Activated CD8-positive, alpha-beta memory T cell treated with anti-CD3 and anti-CD28 coated beads, Interleukin-2, amount 10 ng/mL, durations not matched to agents 7 days and 5 days (primary cell): ENCODE measurements at regions not wholly inside any gene's neighbourhood (a gene's known extent, or its start where the extent isn't known, plus 50 kb on each side); places are given as distances from the start of the nearest gene placed in this dataset.

Experiments
- ATAC-seq: fragments of 150-1000 bp; cut with Tn5 transposase; one replicate; pipeline ENCODE4 v1.10.0; 2021; ENCODE audit warnings: moderate library complexity
- CTCF ChIA-PET: fragments of 350-600 bp; sonication (Branson Sonifier 250); formaldehyde crosslinking; loops from one replicate; lab custom pipeline; 2021; ENCODE audit warnings: antibody characterized with exemption; lab: Charles Lee
- DNase-seq: peaks from one replicate; pipeline ENCODE4 v3.0.0-alpha.2; 2020
- H3K27ac Mint-ChIP-seq: one replicate; pipeline ENCODE4 v1.8.0; 2021; ENCODE audit warnings: mild to moderate bottlenecking, mixed read lengths
- H3K27me3 Mint-ChIP-seq: one replicate; pipeline ENCODE4 v1.8.0; 2021; ENCODE audit warnings: mixed read lengths
- H3K36me3 Mint-ChIP-seq: one replicate; pipeline ENCODE4 v1.8.0; 2021; ENCODE audit warnings: mild to moderate bottlenecking, mixed read lengths
- H3K4me1 Mint-ChIP-seq: one replicate; pipeline ENCODE4 v1.8.0; 2021; ENCODE audit warnings: mixed read lengths
- H3K4me3 Mint-ChIP-seq: one replicate; pipeline ENCODE4 v1.8.0; 2021; ENCODE audit warnings: mild to moderate bottlenecking, moderate library complexity, mixed read lengths
- H3K9me3 Mint-ChIP-seq: one replicate; pipeline ENCODE4 v1.8.0; 2022; ENCODE audit warnings: low read depth, mixed read lengths

- CTCF ChIA-PET: no interaction called here
- ATAC-seq (no peak), DNase-seq (no peak)
- Mint-ChIP-seq H3K27ac (no peak overlapping the region), H3K4me3 (no peak overlapping the region), H3K4me1 (peaks cover 5% of the 10 kb centered on the region), H3K36me3 (no peaks in the 10 kb centered on the region), H3K9me3 (no peaks in the 10 kb centered on the region), H3K27me3 (peaks cover 14% of the 10 kb centered on the region)
Measured at GRCh38 chr1:101522486-101522885, 285.7 kb downstream of the S1PR1 start.

DNA sequence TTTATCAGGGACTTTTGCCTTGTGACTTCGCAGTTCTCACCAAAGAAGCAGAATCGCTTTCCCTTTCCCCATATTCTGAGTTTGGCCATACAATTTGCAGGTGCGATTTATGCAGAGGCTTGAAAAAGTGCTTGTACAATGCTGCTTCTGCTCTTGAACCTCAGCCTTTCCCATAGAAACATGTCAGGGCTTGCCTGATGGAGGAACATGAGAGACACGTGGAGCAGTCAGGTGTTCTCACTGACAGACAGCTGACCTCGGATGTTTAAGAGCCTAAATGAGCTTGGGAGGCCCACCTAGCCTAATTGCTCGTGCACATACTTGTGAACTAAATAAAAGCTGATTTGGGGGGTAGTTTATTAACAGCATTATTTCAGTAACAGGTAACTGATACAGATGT is 290.0 kb downstream of the S1PR1 start:
- H3K36me3 Mint-ChIP-seq: no peaks in the 10 kb centered on the region
- DNase-seq (no peak), ATAC-seq (no peak)
- H3K4me1 Mint-ChIP-seq: peaks cover 5% of the 10 kb centered on the region
- no peak overlapping the region for H3K27ac Mint-ChIP-seq
- peaks cover 4% of the 10 kb centered on the region for H3K27me3 Mint-ChIP-seq
- no peak overlapping the region for H3K4me3 Mint-ChIP-seq
- H3K9me3 Mint-ChIP-seq: no peaks in the 10 kb centered on the region
- CTCF ChIA-PET: no interaction called here

DNA sequence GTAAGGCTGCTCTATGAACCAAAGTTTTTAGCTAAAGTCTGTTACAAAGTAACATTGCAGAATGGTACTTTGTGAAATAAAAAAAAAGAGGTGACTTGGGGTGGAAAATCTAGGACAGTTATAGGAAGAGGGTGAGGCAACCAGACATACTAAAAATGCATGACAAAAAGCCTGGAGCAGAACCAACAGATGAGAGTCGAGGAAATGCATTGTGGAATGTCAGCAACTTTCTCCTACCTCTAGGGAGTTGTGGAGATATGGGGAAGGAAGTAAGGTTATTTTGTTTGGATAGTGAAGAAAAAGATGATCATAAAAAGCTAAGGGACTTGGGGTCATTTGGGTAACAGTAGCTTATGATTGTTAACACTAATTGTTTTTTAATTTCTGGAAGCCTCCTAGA is 295.6 kb downstream of the S1PR1 start:
- Mint-ChIP-seq H3K27ac (no peak overlapping the region), H3K4me3 (no peak overlapping the region), H3K27me3 (peaks cover 7% of the 10 kb centered on the region), H3K36me3 (no peaks in the 10 kb centered on the region), H3K9me3 (no peaks in the 10 kb centered on the region), H3K4me1 (no peaks in the 10 kb centered on the region)
- ATAC-seq: no peak
- no peak for DNase-seq
- CTCF ChIA-PET: no interaction called here

DNA sequence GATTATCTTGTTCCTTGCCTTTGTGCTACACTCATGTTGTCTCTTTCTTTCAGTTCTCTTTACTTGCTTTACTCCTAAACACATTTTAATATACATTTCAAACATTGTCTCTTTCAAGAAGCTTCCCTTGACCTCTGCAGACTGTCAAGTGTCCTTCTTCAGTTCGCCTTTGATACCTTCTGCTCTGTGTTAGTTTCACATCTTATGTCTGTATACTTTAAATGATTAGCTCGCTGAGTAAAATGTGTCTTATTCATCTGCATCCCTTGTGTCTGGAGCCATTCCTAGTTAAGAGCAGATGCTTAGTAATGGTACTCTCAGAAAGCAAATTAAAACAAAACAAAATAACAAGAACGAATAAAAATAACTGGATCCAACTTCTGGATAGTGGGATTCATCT is 303.3 kb downstream of the S1PR1 start:
- Mint-ChIP-seq H3K36me3 (no peaks in the 10 kb centered on the region), H3K9me3 (no peaks in the 10 kb centered on the region), H3K4me1 (no peaks in the 10 kb centered on the region), H3K27me3 (peaks cover 7% of the 10 kb centered on the region), H3K4me3 (no peak overlapping the region), H3K27ac (no peak overlapping the region)
- no peak for ATAC-seq
- CTCF ChIA-PET: no interaction called here
- DNase-seq: no peak

DNA sequence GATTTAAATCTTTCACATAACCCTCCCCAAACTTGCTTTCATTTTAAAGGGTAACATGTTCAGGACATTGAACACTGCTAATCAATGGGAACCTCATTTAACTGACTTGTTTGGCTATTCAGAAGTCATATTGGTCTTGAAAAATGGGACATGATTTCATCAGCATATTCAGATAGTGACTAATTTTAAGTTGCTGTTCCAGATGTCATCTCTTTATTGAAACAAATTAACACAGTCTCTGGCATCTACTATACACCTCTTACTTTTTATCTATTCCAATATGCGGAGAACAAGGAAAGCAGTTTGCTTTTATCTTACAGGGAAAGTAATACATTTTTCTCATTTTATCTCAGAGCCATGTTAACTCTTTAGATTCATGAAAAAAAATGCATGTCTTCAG is 310.1 kb downstream of the S1PR1 start:
- DNase-seq (no peak), ATAC-seq (no peak)
- no peaks in the 10 kb centered on the region for H3K36me3 Mint-ChIP-seq
- H3K27me3 Mint-ChIP-seq: no peaks in the 10 kb centered on the region
- CTCF ChIA-PET: no interaction called here
- no peak overlapping the region for H3K27ac Mint-ChIP-seq
- H3K4me1 Mint-ChIP-seq: no peaks in the 10 kb centered on the region
- H3K4me3 Mint-ChIP-seq: no peak overlapping the region
- no peaks in the 10 kb centered on the region for H3K9me3 Mint-ChIP-seq

- H3K27me3 Mint-ChIP-seq: no peaks in the 10 kb centered on the region
- DNase-seq (no peak), ATAC-seq (no peak)
- no peaks in the 10 kb centered on the region for H3K36me3 Mint-ChIP-seq
- no peak overlapping the region for H3K4me3 Mint-ChIP-seq
- CTCF ChIA-PET: no interaction called here
- no peaks in the 10 kb centered on the region for H3K4me1 Mint-ChIP-seq
- H3K9me3 Mint-ChIP-seq: no peaks in the 10 kb centered on the region
- H3K27ac Mint-ChIP-seq: no peak overlapping the region
Measured at GRCh38 chr1:101547357-101547756, 310.5 kb downstream of the S1PR1 start.

DNA sequence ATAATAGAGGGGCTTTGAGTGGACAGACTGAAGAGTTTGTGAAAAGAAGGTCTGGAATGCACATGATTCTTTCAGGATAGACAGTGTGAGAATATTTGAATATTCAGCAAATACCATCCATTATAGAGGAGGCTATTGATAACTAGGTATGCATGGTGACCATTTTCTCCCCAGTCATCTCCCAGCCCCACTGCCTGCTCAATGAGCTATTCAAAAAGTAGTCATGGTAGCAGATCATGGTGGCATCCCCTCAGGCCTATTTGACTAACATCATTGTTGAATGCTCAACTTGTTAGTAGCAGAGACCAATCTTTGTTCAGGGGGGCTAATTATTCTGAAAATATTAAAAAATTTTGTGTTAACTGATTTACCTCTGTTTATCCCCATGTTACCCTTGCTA is 311.6 kb downstream of the S1PR1 start:
- CTCF ChIA-PET: no interaction called here
- H3K27ac Mint-ChIP-seq: no peak overlapping the region

GRCh38 chr1:101550581-101550980 is 313.8 kb downstream of the S1PR1 start:
- Mint-ChIP-seq H3K4me3 (no peak overlapping the region), H3K4me1 (no peaks in the 10 kb centered on the region), H3K27ac (no peak overlapping the region), H3K27me3 (no peaks in the 10 kb centered on the region), H3K36me3 (no peaks in the 10 kb centered on the region), H3K9me3 (no peaks in the 10 kb centered on the region)
- CTCF ChIA-PET: interaction anchor here (0.7 to 1.5 kb wide), 2 partner anchors 17 to 44 kb away, joined by 3 read pairs; no protein-coding TSS in a partner anchor
- ATAC-seq: no peak
- no peak for DNase-seq

More for the DNA sequence above, 311.6 kb downstream of the S1PR1 start:
- H3K4me1 Mint-ChIP-seq: no peaks in the 10 kb centered on the region
- no peaks in the 10 kb centered on the region for H3K36me3 Mint-ChIP-seq
- H3K9me3 Mint-ChIP-seq: no peaks in the 10 kb centered on the region
- DNase-seq: no peak
- no peaks in the 10 kb centered on the region for H3K27me3 Mint-ChIP-seq
- no peak overlapping the region for H3K4me3 Mint-ChIP-seq
- ATAC-seq: no peak

DNA sequence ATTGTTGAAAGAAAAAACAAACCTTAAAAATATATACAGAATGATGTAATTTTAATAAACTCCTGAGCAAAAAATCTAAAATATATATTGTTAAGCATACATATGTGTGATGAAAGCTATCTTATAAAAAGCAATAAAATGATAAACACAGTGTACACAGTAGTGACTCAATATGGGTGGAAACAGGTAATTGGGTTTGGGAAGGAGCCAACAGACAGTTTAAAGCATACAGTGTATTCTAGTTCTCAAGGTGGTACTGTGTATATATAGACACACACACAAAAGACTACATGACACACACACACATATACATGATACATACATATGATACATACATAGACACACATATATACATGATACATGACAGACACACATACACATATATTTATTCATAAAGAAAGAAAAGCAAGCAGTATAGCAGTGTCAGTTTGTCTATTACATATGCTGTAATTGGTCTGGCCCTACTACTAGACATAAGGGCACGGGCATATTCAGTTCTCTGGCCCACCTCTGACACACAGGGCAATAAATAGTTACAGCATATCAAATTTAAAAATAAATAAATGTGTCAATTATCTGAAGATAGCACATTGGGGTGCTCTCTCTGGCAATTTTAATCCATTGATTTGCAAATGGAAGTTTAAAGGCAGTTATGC is 330.2 kb downstream of the S1PR1 start:
- no peaks in the 10 kb centered on the region for H3K4me1 Mint-ChIP-seq
- DNase-seq (no peak), ATAC-seq (no peak)
- H3K9me3 Mint-ChIP-seq: no peaks in the 10 kb centered on the region
- no peak overlapping the region for H3K27ac Mint-ChIP-seq
- H3K36me3 Mint-ChIP-seq: no peaks in the 10 kb centered on the region
- H3K4me3 Mint-ChIP-seq: no peak overlapping the region
- H3K27me3 Mint-ChIP-seq: peaks cover 13% of the 10 kb centered on the region
- CTCF ChIA-PET: interaction anchor here (2.1 kb wide), 1 partner anchor 61 kb away, joined by 5 read pairs; no protein-coding TSS in a partner anchor

DNA sequence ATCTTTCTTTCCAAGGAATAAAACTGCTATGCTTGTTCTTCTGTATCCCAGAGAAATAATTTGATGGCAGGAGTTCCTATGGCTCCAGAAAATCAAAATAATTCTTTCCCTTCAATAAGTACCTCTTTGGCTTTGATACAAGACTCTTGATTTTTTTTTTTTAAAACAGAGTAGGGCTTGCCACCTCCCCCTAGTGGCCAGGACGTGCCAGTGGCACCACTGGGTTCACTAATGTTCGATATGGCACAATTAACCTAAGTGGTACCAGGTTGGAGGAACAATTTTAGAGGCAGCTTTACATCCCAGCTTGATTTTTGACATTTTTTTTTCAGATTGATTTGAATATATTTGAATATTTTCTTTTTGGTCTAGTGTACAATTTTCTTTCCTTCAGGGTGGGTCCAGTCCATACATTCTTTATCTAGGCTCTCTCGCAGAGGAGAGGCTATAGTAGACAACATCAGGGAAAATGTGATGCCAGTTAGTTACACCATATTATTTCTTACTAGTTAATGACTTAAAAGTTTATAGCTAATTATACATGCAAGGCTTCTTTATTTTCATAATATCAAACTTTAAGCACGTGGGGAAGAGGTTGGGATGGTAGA is 330.9 kb downstream of the S1PR1 start:
- Mint-ChIP-seq H3K9me3 (no peaks in the 10 kb centered on the region), H3K4me3 (no peak overlapping the region), H3K27me3 (peaks cover 16% of the 10 kb centered on the region), H3K27ac (no peak overlapping the region), H3K4me1 (no peaks in the 10 kb centered on the region), H3K36me3 (no peaks in the 10 kb centered on the region)
- DNase-seq: peak; percentile 50
- ATAC-seq: peak; percentile 65
- CTCF ChIA-PET: interaction anchor here (1.1 to 2.1 kb wide), 5 partner anchors 11 to 61 kb away, joined by 3 to 5 read pairs (median 4); no protein-coding TSS in a partner anchor

GRCh38 chr1:101587741-101588140 is 350.9 kb downstream of the S1PR1 start:
- no peaks in the 10 kb centered on the region for H3K9me3 Mint-ChIP-seq
- H3K27me3 Mint-ChIP-seq: peaks cover 16% of the 10 kb centered on the region
- CTCF ChIA-PET: no interaction called here
- no peaks in the 10 kb centered on the region for H3K4me1 Mint-ChIP-seq
- H3K4me3 Mint-ChIP-seq: no peak overlapping the region
- no peak overlapping the region for H3K27ac Mint-ChIP-seq
- no peaks in the 10 kb centered on the region for H3K36me3 Mint-ChIP-seq
- ATAC-seq (no peak), DNase-seq (no peak)

DNA sequence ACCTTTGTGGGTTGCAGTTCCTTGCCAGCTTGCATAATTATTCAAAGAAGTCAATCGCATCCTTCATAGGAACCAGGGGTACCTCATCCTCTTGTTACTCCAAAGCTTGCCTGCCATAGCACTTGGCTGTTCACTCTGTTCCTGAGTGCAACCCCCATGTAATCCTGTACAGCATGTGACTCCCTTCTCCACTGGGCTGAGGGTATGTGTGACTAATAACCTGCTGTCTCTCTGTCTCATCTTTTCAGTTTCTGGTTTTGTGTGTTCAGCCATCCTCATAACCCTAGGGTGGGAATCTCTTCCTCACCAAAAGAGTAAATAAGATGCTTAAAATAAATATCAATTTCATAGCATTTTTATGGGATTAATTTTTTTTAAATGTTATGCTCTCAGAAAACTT is 351.9 kb downstream of the S1PR1 start:
- Mint-ChIP-seq H3K9me3 (no peaks in the 10 kb centered on the region), H3K4me1 (no peaks in the 10 kb centered on the region), H3K4me3 (no peak overlapping the region), H3K27me3 (peaks cover 8% of the 10 kb centered on the region), H3K27ac (no peak overlapping the region), H3K36me3 (no peaks in the 10 kb centered on the region)
- ATAC-seq (no peak), DNase-seq (no peak)
- CTCF ChIA-PET: no interaction called here

- H3K27ac Mint-ChIP-seq: no peak overlapping the region
- DNase-seq: no peak
- no peak overlapping the region for H3K4me3 Mint-ChIP-seq
- no peaks in the 10 kb centered on the region for H3K36me3 Mint-ChIP-seq
- CTCF ChIA-PET: no interaction called here
- H3K9me3 Mint-ChIP-seq: no peaks in the 10 kb centered on the region
- ATAC-seq: no peak
- no peaks in the 10 kb centered on the region for H3K27me3 Mint-ChIP-seq
- H3K4me1 Mint-ChIP-seq: no peaks in the 10 kb centered on the region
Measured at GRCh38 chr1:101592845-101593244, 356.0 kb downstream of the S1PR1 start.

DNA sequence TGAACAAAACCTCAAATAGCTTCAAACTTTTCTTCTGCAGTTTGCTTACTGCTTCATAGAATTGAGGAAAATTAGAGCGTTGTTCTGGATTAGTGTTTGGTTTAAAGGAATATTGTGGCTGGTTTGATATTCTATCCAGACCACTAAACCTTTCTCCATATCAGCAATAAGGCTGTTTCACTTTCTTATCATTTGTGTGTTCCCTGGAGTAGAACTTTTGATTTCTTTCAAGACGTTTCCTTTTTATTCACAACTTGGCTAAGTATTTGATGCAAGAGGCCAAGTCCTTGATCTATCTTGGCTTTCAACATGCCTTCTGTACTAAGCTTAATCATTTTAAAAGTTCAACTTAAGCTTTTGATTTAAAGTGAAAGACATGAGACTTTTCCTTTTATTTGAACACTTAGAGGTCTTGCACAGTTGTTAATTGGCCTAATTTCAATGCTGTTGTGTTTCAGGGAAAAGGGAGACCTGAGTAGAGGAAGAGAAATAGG is 359.1 kb downstream of the S1PR1 start:
- Mint-ChIP-seq H3K36me3 (no peaks in the 10 kb centered on the region), H3K27me3 (no peaks in the 10 kb centered on the region), H3K9me3 (no peaks in the 10 kb centered on the region), H3K27ac (no peak overlapping the region), H3K4me3 (no peak overlapping the region), H3K4me1 (no peaks in the 10 kb centered on the region)
- ATAC-seq (no peak), DNase-seq (no peak)
- CTCF ChIA-PET: no interaction called here
